ENCODE measurements at regions not wholly inside any gene's neighbourhood (a gene's known extent, or its start where the extent isn't known, plus 50 kb on each side); places are given as distances from the start of the nearest gene placed in this dataset.

DNA sequence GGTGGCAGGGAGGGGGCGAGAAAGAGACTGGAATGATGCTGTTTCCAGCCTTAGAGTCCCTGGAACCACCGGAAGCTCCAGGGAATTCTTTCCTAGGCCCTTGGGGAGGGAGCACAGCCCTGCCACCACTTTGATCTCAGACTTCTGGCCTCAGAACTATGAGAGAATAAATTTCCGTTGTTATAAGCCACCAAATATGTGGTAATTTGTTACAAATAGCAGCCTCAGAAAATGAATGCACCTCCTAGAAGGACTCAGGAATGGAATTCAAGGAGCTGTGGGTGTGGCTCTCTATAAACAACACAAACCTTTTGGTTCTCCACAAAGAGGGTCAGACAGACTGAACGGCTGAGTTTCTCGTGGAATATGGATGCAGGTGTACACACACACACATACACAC is 144.5 kb downstream of the ACKR3 start:
- H4K20me1 ChIP-seq (ENCODE audit: insufficient read depth): no peaks in the 10 kb centered on the region
- DNase-seq: peak in 1 of 2 experiments; percentile 17
- ChIA-PET CTCF (no interaction called here), POLR2A (ENCODE audit: unreplicated experiment) (interaction anchor here (0.7 kb wide), 1 partner anchor 144 kb away, joined by 3 read pairs; no protein-coding TSS in a partner anchor)
- no peaks in the 10 kb centered on the region for H3K9me2 ChIP-seq (ENCODE audit: insufficient read depth)
- no TSS peak for BruUV-seq (replicated peaks)
- H3F3A ChIP-seq (ENCODE audit: insufficient read depth, low read depth): peaks cover 6% of the 10 kb centered on the region; the same call in 1 of the 2 replicates
- TF ChIP-seq, protein P1, sequence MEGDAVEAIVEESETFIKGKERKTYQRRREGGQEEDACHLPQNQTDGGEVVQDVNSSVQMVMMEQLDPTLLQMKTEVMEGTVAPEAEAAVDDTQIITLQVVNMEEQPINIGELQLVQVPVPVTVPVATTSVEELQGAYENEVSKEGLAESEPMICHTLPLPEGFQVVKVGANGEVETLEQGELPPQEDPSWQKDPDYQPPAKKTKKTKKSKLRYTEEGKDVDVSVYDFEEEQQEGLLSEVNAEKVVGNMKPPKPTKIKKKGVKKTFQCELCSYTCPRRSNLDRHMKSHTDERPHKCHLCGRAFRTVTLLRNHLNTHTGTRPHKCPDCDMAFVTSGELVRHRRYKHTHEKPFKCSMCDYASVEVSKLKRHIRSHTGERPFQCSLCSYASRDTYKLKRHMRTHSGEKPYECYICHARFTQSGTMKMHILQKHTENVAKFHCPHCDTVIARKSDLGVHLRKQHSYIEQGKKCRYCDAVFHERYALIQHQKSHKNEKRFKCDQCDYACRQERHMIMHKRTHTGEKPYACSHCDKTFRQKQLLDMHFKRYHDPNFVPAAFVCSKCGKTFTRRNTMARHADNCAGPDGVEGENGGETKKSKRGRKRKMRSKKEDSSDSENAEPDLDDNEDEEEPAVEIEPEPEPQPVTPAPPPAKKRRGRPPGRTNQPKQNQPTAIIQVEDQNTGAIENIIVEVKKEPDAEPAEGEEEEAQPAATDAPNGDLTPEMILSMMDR (conservative IDR thresholded peaks at IDR 0.05): no peak
- no peak for TF ChIP-seq EZH2 (IDR thresholded peaks at IDR 0.05; ENCODE audit: low read depth)
- H3K4me2 ChIP-seq: peak overlapping the region; percentile 15; the same call in 1 of the 2 replicates
- intact Hi-C loops (cut with micrococcal nuclease; ENCODE audit: unreplicated experiment): no loop called here
- no peak overlapping the region for H3K4me3 ChIP-seq
- H3K27ac ChIP-seq: no peak overlapping the region
- peaks cover 12% of the 10 kb centered on the region; the same call in 1 of the 2 replicates for H3K27me3 ChIP-seq (ENCODE audit: insufficient read depth, low read depth)
- H3K4me1 ChIP-seq (replicated peaks; ENCODE audit: insufficient read depth): peaks cover 52% of the 10 kb centered on the region
- no peaks in the 10 kb centered on the region for H3K36me3 ChIP-seq (ENCODE audit: low read depth)
- no peaks in the 10 kb centered on the region for H3K9me3 ChIP-seq (ENCODE audit: insufficient read depth, low read depth)
- no peaks in the 10 kb centered on the region for H3K79me2 ChIP-seq (ENCODE audit: low read depth)
- no peak overlapping the region for H2AFZ ChIP-seq

DNA sequence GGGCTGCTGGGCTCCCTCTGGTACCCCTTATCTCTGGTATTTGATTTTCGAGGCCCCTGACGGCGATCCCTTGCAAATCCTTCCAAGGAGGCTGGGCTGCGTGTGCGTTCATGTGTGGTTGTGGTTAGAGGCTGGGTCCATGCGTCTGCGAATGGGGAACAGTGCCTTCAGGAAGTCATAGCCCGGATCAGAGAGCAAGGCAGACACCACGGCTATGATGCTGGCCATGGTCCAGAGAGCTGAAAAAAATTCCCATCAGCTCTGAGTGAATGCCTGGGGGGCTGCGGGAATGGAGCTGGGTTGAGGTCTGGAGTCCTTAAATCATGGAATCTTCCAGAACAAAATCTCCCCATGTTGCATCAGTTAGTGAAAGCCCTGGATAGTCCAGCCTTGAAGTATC is 145.5 kb downstream of the ACKR3 start:
- Histone ChIP-seq H2AFZ (no peak overlapping the region), H3K4me2 (no peak overlapping the region), H3K27me3 (ENCODE audit: insufficient read depth, low read depth) (peaks cover 12% of the 10 kb centered on the region; the same call in 1 of the 2 replicates), H3F3A (ENCODE audit: insufficient read depth, low read depth) (peaks cover 6% of the 10 kb centered on the region; the same call in 1 of the 2 replicates), H3K9me3 (ENCODE audit: insufficient read depth, low read depth) (no peaks in the 10 kb centered on the region), H3K36me3 (ENCODE audit: low read depth) (no peaks in the 10 kb centered on the region), H3K79me2 (ENCODE audit: low read depth) (no peaks in the 10 kb centered on the region), H3K9me2 (ENCODE audit: insufficient read depth) (no peaks in the 10 kb centered on the region), H4K20me1 (ENCODE audit: insufficient read depth) (no peaks in the 10 kb centered on the region), H3K4me1 (replicated peaks; ENCODE audit: insufficient read depth) (peaks cover 52% of the 10 kb centered on the region), H3K4me3 (no peak overlapping the region), H3K27ac (no peak overlapping the region)
- CTCF ChIA-PET: no interaction called here
- POLR2A ChIA-PET (ENCODE audit: unreplicated experiment): no interaction called here
- no TSS peak for BruUV-seq (replicated peaks)
- DNase-seq: no peak
- no peak for TF ChIP-seq EZH2 (IDR thresholded peaks at IDR 0.05; ENCODE audit: low read depth)
- TF ChIP-seq, protein P1 (conservative IDR thresholded peaks at IDR 0.05): no peak
- intact Hi-C loops (cut with micrococcal nuclease; ENCODE audit: unreplicated experiment): no loop called here

DNA sequence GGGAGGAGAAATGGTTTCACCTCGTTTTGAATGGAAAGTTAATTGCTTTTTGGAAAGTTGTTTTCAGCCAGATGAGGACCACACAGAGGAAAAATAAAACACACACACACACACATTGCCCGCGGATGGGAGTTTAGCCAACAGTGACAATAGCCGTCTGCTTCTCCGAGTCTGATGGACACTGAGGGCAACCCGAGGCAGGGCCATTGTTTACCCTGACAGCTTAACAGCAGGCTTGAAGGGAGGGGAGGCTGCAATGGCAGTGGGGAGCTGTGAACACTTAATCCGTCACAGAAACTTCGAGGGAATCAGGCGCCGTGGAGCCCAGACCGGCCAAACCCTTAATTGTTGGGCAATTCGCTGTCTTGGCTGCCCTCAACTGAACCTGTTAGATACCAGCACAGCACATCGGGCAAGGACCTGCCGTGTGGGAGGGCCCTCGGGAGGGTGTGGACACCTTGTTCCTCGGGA is 145.9 kb downstream of the ACKR3 start:
- Histone ChIP-seq H3K4me2 (no peak overlapping the region), H3K36me3 (ENCODE audit: low read depth) (no peaks in the 10 kb centered on the region), H3F3A (ENCODE audit: insufficient read depth, low read depth) (peaks cover 6% of the 10 kb centered on the region; the same call in 1 of the 2 replicates), H3K27ac (no peak overlapping the region), H3K9me3 (ENCODE audit: insufficient read depth, low read depth) (no peaks in the 10 kb centered on the region), H3K27me3 (ENCODE audit: insufficient read depth, low read depth) (peaks cover 12% of the 10 kb centered on the region; the same call in 1 of the 2 replicates), H3K4me1 (replicated peaks; ENCODE audit: insufficient read depth) (peaks cover 52% of the 10 kb centered on the region), H3K4me3 (no peak overlapping the region), H2AFZ (no peak overlapping the region), H4K20me1 (ENCODE audit: insufficient read depth) (no peaks in the 10 kb centered on the region), H3K9me2 (ENCODE audit: insufficient read depth) (no peaks in the 10 kb centered on the region), H3K79me2 (ENCODE audit: low read depth) (no peaks in the 10 kb centered on the region)
- intact Hi-C loops (cut with micrococcal nuclease; ENCODE audit: unreplicated experiment): no loop called here
- ChIA-PET CTCF (no interaction called here), POLR2A (ENCODE audit: unreplicated experiment) (interaction anchor here (0.7 kb wide), 1 partner anchor 28 kb away, joined by 3 read pairs; no protein-coding TSS in a partner anchor)
- no peak for DNase-seq
- TF ChIP-seq, protein P1 (conservative IDR thresholded peaks at IDR 0.05): no peak
- TF ChIP-seq EZH2 (IDR thresholded peaks at IDR 0.05; ENCODE audit: low read depth): no peak
- no TSS peak for BruUV-seq (replicated peaks)
